ENCODE measurements at regions not wholly inside any gene's neighbourhood (a gene's known extent, or its start where the extent isn't known, plus 50 kb on each side); places are given as distances from the start of the nearest gene placed in this dataset.

DNA sequence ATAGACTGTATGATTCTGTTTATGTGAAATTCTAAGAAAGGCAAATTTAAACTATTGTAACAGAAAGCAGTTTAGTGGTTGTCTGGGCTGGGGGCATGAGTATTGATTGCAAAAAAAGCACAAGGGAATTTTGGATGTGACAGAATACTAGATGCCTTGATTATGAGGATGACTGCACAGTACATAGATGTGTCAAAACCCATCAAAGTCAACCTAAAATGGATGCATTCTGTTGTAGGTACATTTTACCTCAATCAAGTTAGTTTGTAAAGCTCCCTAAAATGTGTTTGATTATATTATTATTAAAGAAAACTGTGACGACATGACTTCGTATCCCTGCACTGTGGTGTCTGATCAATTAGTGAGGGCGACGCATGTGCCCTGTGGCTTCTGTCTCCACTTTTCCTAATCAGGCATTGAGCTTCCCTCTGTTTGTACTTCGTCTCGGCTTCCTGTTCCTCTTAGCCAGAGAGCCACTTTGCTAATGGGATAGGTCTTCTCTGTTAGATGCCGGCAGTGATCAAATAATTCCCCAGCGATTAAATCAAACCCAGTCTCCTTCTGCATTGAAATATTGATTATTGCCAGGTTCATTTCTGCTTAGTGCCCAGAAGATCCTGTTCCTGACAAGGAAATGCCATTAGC, 118.3 kb upstream of the GGTLC1 start:
- intact Hi-C loops (cut with DNase I): no loop called here
- Histone ChIP-seq H3K27me3 (no peaks in the 10 kb centered on the region), H3K36me3 (no peaks in the 10 kb centered on the region), H3K9me3 (no peaks in the 10 kb centered on the region), H3K27ac (no peak overlapping the region), H3K4me3 (no peak overlapping the region), H3K4me1 (no peaks in the 10 kb centered on the region)
- WGBS, 2 donors: 44 to 49% methylated on average over 8 of the region's 8 CpGs
- no peak for TF ChIP-seq CTCF (IDR thresholded peaks at IDR 0.05)
- FAIRE-seq (no peak), DNase-seq (no peak), ATAC-seq (no peak)

DNA sequence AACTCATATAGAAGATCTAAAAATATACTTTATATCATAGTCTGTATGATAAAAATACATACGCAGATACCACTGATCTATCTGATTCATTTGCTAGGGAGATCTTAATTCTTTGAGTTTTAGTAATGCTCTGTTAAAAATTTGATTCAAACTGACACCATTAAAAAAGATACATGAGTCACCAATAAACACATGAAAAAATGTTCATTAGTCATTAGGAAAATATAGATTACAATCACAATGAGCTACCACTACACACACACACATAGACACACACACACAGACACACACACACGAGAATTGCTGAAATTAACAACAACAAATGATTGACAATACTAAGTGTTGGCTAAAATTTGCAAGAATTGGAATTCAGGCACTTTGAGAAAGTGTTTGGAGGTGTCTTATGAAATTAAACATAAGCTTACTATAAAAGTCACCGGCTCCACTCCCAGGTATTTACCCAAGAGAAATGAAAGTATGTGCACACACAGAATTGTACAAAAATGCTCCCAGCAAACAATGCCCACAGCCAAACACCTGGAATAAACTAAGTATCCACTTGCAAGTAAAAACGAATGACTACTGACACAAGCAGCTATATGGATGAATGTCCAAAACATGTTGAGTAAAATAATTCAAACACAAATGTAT, 117.7 kb upstream of the GGTLC1 start:
- 35 to 40% methylated on average over 4 of the region's 4 CpGs for WGBS, 2 donors
- no peaks in the 10 kb centered on the region for H3K4me1 ChIP-seq
- no peak overlapping the region for H3K4me3 ChIP-seq
- H3K9me3 ChIP-seq: no peaks in the 10 kb centered on the region
- H3K27ac ChIP-seq: no peak overlapping the region
- H3K36me3 ChIP-seq: no peaks in the 10 kb centered on the region
- DNase-seq: no peak
- no peaks in the 10 kb centered on the region for H3K27me3 ChIP-seq
- ATAC-seq: no peak
- intact Hi-C loops (cut with DNase I): no loop called here
- TF ChIP-seq CTCF (IDR thresholded peaks at IDR 0.05): no peak
- no peak for FAIRE-seq

GRCh38 chr20:24102749-24103333, 114.3 kb upstream of the GGTLC1 start:
- ATAC-seq: no peak
- DNase-seq: no peak
- intact Hi-C loops (cut with DNase I): no loop called here
- H3K4me3 ChIP-seq: no peak overlapping the region
- WGBS, 2 donors: 26 to 41% methylated on average over 1 of the region's 1 CpG
- H3K27ac ChIP-seq: no peak overlapping the region
- no peaks in the 10 kb centered on the region for H3K4me1 ChIP-seq
- no peaks in the 10 kb centered on the region for H3K9me3 ChIP-seq
- no peak for TF ChIP-seq CTCF (IDR thresholded peaks at IDR 0.05)
- no peak for FAIRE-seq
- no peaks in the 10 kb centered on the region for H3K27me3 ChIP-seq
- H3K36me3 ChIP-seq: no peaks in the 10 kb centered on the region

DNA sequence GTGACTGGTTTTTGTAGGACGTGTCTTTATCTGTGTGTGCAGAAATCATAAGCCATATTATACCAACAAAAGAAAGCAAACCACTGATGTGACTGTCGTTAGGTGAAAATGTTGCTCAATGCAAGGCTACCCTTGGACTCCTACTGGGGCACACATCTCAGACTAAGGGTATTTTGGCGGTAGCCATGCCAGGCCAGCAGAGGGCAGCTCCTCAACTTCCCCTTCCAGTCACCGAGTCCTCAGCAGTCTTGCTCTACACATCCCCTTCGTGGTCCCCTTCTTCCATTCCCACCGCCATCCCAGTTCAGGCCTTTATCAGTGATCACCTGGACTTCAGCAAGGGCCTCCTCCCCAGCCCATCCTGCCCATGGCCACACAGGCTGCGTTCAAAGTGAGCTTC, 113.7 kb upstream of the GGTLC1 start:
- DNase-seq (no peak), FAIRE-seq (no peak), ATAC-seq (peak in 2 of 4 donors; percentile 33 to 54)
- H3K36me3 ChIP-seq: no peaks in the 10 kb centered on the region
- H3K27ac ChIP-seq: no peak overlapping the region
- no peaks in the 10 kb centered on the region for H3K4me1 ChIP-seq
- H3K9me3 ChIP-seq: no peaks in the 10 kb centered on the region
- no peak for TF ChIP-seq CTCF (IDR thresholded peaks at IDR 0.05)
- H3K4me3 ChIP-seq: no peak overlapping the region
- intact Hi-C loops (cut with DNase I): no loop called here
- 43 to 49% methylated on average over 7 of the region's 7 CpGs for WGBS, 2 donors
- H3K27me3 ChIP-seq: no peaks in the 10 kb centered on the region
